ENCODE measurements at regions not wholly inside any gene's neighbourhood (a gene's known extent, or its start where the extent isn't known, plus 50 kb on each side); places are given as distances from the start of the nearest gene placed in this dataset.
"Not testable (repeated sequence)": the region's sequence is repeated elsewhere in the genome, so short reads cannot be mapped to it uniquely, and the experiment has no call there.

DNA sequence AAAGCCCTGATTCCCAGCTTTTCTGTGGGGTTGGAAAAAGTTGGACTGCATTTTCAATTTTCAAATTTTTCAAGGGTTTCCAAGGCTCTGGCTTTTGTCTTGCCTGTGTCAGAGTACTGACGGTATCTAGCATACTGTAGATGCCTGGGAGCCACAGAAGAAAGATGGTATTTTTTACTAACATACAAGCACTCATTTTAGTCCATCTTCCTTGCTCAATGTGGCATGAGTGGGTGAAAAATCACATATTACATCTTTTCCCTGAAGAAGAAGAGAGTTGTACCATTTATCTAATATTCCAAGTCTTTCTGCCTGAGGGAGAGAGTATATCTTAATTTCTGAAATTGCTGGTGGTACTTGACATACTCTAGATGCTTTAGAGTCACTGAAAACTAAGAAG is 738.6 kb upstream of the ADGRL3 start:
- no peak for DNase-seq (ENCODE audit: low read depth, low spot score)

DNA sequence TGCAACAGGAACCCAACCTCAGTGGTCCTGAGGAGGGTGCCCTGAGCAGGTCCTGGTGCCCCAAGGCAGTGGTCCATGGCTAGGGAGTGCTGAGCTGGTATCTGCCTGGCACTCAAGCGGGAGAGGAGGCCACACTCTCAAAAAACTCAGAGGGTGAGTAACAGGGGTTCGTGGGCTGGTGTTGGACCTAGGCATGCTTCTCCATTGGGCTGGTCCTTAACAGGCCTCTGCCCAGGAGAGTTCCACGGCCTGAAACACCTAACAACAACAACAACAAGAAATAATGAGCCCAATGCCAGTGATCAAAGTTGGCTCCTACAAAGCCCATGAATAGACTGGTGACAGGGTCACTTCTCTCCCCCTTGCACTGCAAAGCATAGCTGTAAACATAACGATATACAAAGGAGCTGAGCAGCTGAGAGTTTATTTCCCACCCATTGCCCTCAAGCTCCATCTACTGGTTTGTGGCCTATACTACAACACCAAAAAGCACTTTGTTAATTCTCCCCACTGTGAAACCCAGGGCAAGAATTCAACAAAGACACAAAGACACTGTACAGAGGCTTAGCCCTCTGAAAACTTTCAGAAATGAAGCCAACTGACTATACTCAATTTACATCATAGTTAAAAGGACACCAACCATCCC is 736.1 kb upstream of the ADGRL3 start:
- DNase-seq (ENCODE audit: low read depth, low spot score) = peak; percentile 6

DNA sequence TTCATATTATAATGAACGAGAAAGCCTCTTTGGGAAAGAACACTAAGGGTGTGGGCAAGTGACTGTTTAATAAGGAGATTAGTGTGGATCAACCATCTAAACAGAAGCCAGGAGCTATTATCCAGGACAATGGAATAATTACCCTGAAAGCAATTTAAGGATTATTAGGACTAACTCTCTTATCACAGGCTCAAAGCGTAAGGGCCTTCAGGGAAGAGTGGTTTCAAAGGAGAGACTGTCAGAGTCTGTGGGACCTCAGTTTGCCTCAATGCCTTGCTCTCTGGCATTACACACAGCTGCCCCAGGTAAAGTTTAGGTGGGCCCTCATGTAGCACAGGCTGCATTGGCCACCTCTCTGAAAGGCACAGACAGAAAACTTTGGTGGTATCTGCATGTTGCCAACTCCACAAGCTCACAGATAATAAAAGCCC is 717.2 kb upstream of the ADGRL3 start:
- DNase-seq (ENCODE audit: low read depth, low spot score) = no peak

DNA sequence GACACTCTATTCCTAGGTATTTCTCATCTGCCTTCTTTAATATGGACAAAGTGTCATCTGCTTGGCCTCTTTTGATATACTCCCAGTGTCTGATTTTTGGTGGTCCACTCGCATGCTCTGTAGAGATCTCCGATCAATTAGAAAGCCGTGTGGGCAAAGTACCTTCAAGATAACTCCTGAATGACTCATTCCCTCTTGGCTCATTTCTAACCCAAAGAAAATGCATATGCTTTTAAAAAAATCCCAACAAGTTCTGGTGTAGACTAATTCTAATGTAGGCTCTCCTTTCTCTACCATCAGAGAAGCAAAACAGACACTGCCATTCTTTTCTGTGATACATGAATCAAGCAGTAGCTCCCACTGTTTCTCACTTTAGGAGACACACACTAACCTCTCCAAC is 714.9 kb upstream of the ADGRL3 start:
- DNase-seq (ENCODE audit: low read depth, low spot score) = no peak

DNA sequence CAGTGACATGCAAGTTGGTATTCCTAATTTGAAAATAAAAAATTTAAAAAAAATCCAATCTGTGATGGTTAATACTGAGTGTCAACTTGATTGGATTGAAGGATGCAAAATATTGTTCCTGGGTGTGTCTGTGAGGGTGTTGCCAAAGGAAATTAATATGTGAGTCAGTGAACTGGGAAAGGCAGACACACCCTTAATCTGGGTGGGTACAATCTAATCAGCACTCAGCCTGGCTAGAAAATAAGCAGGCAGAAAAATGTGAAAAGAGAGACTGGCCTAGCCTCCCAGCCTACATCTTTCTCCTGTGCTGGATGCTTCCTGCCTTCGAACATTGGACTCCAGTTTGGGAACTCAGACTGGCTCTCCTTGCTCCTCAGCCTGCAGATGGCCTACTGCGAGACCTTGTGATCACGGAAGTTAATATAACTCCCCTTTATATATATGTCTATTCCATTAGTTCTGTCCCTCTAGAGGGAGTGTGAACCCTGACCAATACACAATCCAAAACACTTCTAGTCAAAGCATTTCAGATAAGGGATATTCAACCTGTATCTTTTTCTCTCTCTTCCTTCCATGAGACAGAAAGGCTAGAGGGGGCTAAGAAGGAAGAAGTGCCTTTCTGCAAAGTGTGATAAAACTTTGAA is 712.9 kb upstream of the ADGRL3 start:
- not testable (repeated sequence) for DNase-seq (ENCODE audit: low read depth, low spot score)

DNA sequence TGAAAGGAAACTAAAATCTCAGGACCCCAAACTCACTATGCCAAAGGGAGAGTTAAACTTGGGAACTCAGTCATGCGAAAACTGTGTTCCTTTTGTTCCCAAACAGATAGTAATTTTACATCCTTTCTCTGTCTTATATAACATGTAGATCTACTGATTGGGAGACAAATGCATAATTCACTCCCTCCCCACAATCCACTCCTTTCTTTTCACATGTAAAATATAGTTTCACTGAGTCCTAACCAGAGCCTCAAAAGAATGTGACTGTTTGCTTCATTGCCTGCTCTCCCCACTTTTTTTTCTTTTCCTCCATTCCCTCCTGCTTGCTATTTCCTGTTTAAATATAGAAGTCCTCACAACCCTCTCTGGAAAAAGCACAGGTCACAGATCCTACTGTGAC is 699.3 kb upstream of the ADGRL3 start:
- DNase-seq (ENCODE audit: low read depth, low spot score) = no peak

DNA sequence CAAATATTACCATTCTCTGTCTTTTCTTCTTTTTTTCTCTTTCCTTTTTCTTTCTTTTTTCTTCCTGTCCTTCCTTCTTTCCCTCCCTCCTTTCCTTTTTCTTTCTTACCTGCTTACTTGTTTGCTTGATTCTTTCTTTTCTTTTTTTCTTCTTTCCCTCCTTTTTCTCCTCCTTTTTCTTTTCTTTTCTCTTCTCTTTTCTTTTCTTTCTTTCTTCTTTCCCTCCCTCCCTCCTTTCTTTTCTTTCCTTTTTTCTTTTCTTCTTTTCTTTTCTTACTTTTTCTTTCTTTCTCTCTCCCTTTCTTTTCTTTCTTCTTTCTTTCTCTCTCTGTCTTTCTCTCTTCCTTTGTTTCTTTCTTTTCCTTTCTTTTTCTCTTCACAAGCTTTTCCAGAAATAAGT is 697.4 kb upstream of the ADGRL3 start:
- no peak for DNase-seq (ENCODE audit: low read depth, low spot score)

DNA sequence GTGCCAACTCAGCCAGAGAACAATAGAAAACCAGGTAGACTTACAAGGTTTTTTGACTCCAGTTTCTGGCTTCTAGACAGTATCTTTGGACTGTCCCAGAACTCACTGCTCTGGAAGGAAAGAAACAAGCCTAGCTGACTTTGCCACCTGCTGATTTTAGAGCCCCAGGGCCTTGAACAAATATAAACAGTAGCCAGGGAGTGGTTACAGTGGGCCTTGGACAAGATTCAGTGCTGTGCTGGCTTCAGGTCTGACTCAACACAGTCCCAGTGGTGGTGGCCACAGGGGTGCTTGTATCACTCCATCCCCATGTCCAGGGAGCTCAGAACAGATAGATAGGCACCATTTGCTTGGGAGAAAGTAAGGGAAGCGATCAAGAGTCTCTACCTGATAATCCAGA is 694.1 kb upstream of the ADGRL3 start:
- no peak for DNase-seq (ENCODE audit: low read depth, low spot score)

DNA sequence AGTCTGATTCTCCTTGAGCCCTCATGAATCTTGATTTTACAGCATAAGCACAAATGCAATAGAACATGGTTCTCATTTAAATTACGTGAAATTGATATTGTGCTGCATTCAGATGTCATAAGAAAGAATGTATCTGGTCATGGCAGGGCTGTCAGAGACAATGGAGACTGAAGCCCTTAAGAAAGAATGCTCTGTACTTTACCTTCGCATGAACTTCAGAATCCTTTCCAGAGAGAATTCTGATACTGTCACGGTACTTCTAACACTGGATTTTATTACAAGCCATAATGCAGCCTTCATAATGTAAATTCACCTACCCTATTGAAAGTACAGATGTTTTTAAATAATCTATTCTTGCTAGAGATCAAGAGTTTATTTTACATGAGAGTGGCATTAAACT is 677.9 kb upstream of the ADGRL3 start:
- DNase-seq (ENCODE audit: low read depth, low spot score) = no peak

DNA sequence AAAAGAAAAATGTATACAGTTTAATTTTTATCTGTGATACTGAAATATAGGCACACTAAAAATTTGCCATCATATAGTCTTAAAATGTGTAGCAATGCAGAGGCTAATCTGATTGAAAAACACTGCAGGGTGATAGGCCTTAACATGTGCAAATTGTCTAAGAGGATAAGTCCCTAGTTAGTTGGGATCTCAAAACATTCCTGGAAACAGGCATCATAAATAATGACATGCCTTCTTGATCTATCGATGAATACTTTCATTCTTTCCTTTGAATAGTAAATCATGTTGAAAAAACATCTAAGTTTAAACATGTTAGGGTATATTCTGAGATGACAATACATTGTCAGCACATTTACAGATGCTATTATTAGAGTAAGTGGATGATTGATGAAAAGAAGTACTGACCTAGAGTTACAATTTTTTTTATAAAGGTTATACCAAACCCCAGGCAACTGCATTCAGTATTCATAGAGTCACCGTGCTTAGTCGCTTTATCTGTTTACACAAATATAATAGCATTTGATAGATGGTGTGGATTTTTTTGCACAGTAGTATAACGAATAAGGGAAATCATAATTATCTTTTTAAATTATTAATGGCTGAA is 668.2 kb upstream of the ADGRL3 start:
- DNase-seq (ENCODE audit: low read depth, low spot score) = no peak

DNA sequence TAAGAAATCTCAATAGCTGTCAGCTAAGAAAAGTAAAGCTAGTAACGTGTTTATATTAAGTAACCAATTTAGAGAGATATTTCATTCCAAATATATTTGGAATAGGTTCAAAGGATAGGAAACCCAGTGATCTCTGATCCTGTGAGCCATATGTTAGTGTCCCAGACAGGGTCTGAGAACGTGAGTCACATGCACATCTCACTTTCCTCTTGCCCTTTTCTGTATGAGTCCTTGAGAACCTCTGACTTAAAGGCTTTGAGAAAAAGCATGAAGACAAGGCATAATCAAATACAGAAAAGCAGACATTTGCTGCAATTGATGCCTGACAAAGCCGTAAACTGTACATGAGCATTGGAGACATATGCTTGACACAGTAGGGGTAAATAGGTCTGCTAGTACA is 655.1 kb upstream of the ADGRL3 start:
- DNase-seq (ENCODE audit: low read depth, low spot score) = no peak

DNA sequence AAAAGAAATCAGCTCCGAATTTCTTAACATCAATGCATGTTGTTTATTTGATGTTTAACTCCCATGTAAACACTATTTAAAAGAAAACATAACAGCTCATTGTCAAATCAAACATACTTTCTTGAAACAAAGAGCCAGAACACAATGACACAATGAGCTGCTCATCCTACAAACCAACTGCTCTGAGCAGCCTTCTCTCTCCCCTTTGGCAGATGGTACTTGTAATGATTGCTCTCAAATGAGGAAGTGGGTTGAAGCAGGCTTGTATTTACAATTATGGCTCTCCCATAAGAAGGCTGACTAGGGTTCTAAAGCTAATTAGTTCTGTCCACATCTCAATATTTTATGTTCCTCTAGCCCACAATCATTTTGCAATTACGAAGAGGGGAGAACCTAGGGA is 637.8 kb upstream of the ADGRL3 start:
- no peak for DNase-seq (ENCODE audit: low read depth, low spot score)

DNA sequence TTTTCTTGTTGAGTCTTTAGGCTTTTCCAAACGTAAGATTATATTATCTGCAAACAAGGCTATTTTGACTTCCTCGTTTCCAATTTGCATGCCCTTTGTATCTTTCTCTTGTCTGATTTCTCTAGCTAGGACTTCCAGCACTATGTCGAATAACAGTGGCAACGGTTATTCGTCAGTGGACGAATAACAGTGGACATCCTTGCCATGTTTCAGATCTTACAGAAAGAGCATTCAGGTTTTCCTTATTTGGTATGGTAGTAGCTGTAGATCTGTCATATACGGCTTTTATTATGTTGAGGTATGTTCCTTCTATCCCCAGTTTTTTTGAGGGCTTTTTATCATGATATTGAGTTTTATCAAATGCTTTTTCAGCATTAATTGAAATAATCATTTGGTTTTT is 634.6 kb upstream of the ADGRL3 start:
- no peak for DNase-seq (ENCODE audit: low read depth, low spot score)

DNA sequence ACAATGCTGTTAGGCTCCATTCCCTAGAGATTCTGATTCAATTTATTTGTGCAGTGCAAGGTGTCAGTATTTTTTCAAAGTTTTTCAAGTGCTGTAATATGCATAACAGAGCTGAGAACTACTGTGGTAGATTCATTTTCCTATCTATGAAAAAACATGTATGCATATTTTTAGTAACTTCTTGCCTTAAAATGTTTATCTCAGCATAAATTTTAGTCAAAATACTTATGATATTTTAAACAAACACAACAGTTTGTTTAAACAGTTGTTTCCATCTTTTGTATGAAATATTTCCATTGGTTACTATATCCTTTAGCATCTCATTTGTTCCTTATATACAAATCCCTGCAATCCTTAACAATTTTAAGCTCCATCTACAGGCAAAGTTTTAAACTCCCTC is 624.8 kb upstream of the ADGRL3 start:
- DNase-seq (ENCODE audit: low read depth, low spot score) = no peak

DNA sequence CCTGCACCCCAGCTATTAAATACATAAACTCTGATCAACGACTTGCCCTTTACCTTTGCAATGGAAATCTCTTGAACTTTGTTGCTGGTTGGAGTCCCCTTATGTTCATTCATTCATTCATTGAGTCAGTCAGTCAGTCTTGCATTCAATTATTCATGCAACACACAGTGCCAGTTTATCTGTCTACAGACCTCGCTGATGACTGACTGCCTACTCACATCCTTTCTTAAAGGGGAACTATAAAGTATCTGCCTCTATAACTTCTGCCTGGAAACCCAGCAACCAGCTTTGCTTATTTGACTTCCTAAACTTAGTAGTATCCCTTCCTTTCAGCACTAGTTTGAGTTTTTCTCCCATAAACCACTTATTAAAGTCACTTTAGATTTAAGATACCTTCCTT is 620.8 kb upstream of the ADGRL3 start:
- no peak for DNase-seq (ENCODE audit: low read depth, low spot score)

DNA sequence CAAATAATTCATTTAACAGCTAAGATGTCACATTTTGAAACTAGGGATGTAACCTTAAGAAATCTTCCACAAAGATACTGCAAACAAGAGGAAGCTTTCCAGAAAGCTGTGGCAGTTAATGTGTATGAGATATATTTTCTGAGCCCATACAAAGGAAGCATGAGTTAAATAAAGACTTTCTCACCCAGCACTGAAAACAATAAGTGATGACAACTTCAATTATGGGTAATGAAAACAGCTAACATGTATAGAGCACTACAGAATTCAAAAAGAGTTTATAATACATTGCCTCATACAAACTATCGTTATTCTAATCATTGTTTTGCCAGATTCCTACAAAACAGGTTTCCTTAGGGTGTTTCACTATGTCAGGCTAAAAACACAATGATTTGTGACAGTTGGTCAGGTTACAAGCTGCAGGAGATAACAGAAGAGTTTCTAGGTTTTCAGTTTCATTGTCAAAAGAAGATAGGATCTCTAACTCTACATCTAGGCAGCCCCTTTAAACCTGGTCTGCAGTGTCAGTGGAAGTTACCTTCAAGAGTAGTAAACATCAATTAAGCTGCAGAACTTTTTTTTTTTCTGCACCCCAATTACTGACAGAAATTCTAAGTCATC is 618.1 kb upstream of the ADGRL3 start:
- DNase-seq (ENCODE audit: low read depth, low spot score) = no peak

DNA sequence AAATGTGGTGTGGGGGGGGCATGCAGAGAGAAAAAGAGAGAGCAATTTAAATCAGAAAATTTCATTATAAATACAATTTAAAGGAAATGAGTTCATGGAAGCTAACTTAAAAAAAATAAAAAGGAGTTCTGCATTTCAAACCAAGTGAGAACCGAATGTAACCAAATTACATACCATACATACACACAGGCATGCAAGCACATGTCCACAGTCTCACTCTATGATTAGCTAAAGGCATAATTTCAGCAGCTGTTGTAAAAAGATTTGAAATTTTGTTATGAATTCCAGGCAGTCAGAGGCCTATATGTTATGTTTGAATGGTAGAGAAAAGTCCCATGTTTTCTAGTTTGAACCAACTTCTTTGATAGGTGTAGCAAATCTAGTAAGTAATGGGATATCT is 611.6 kb upstream of the ADGRL3 start:
- DNase-seq (ENCODE audit: low read depth, low spot score) = no peak

DNA sequence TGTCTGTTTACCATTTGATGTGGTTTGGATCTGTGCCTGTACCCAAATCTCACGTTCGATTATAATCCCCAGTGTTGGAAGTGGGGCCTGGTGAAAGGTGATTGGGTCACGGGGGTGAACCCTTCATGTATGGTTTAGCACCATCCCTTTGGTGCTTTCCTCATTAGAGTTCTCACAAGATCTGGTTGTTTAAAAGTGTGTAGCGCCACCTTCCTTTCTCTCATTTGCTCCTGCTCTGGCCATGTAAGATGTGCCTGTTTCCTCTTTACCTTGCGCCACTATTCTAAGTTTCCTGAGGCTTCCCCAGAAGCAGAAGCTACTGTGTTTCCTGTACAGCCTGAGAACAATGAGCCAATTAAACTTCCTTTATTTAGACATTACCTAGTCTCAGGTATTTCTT is 610.7 kb upstream of the ADGRL3 start:
- no peak for DNase-seq (ENCODE audit: low read depth, low spot score)

DNA sequence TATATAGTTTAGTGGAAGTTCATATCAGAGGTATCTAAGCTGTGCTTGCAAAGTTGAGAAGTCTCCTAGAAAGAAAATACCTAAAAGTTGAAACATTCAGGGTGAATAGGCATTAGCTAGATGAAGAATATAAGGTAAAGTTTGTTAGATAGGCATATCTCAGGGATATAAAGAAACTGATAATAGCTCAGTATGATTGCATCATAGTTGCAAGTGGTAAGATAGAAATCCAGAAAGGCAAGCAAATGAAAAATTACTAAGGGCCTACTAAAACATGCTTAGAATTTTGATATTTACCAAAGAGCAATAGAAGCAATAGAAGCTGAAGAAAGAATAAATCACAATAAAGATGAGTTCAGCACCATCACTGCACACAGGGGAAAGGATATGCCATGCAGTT is 610.0 kb upstream of the ADGRL3 start:
- DNase-seq (ENCODE audit: low read depth, low spot score) = no peak

DNA sequence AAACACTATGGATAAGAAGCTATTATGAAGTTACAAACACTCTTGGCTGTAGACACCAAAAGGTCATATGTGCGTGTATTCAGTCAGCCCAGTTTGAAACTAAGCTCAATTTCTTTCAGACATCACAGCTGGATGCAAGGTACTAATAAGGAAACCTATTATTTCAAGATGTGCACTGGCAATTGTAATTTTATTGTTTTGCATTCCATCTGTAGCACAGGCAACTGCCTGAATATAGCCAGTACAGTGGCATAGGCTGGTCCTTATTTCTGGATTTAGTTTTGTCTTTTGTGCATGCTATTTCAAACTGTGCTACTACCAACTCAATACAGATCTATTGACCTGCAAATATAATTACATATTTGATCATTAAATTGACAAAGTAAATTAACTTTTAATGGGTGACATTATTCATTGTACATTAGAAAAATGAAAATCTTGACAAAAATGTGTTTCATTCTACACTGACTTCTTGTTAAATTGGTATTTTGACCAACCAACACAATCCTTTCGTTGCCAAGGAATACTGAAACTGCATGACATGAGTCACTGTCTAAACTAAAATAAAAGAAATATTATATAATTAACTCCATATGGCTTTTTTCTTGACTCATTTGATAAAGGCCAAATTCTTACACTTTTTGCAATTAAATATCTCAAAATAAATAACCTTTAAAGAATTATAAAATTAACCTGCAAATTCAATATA is 594.3 kb upstream of the ADGRL3 start:
- DNase-seq (ENCODE audit: low read depth, low spot score) = peak; percentile 47

DNA sequence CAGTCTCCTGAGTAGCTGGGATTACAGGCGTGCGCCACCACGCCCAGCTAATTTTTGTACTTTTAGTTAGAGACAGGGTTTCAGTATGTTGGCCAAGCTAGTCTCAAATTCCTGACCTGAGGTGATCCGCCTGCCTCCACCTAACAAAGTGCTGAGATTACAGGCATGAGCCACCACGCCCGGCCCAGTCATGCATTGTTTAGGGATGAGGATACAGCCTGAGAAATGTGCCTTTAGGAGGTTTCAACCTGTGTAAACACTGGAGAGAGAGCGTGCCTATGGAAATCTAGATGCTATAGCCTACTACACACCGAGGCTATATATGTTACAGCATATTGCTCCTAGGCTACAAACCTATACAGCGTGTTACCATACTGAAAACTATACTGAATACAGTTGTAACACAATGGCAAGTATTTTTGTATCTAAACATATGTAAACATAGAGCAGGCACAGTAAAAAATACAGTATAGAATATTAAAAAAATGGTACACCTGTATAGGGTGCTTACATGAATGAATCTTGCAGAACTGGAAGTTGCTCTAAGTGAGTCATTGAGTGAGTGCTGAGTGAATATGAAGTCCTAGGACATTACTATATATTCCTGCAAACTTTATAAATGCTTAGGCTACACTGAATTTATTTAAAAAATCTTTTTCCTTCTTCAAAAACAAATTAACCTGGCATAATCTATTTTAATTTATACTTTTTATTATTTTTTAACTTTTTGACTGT is 588.2 kb upstream of the ADGRL3 start:
- no peak for DNase-seq (ENCODE audit: low read depth, low spot score)

DNA sequence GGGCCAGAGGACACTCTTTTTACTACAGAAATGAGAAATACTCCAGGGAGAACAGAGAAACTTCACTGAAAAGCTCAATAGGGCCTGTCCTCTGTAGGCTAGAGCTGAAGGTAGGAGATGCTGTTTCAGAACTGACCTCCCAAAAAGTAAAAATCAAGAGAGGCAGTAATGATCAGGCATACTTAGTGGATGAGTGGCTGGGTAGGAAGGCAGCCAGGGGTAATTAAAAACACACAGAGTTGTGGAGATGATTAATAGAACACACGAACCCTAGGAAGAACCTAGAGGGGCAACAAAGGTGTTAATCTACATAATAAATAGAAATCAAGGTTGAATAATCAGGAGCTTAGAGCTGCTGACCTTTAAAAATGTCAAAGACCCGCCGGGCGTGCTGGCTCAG is 582.4 kb upstream of the ADGRL3 start:
- DNase-seq (ENCODE audit: low read depth, low spot score) = no peak

All from smooth muscle cell of the brain vasculature (primary cell).